ENCODE measurements at regions not wholly inside any gene's neighbourhood (a gene's known extent, or its start where the extent isn't known, plus 50 kb on each side); places are given as distances from the start of the nearest gene placed in this dataset.

GRCh38 chr2:204012072-204012653 lies 75.6 kb downstream of the ICOS start:
- no peak for DNase-seq

GRCh38 chr2:204015118-204015843 lies 78.7 kb downstream of the ICOS start:
- DNase-seq, result no peak

- no peak for DNase-seq
Observed at GRCh38 chr2:204018717-204019116, 82.2 kb downstream of the ICOS start.

GRCh38 chr2:204019572-204020501 lies 83.3 kb downstream of the ICOS start:
- no peak for DNase-seq

GRCh38 chr2:204021290-204022081 lies 84.9 kb downstream of the ICOS start:
- DNase-seq, result no peak

GRCh38 chr2:204022550-204022949 lies 86.0 kb downstream of the ICOS start:
- DNase-seq, result no peak

- no peak for DNase-seq
Observed at GRCh38 chr2:204023088-204023487, 86.5 kb downstream of the ICOS start.

GRCh38 chr2:204024503-204024902 lies 87.9 kb downstream of the ICOS start:
- peak; percentile 30 to 44 for DNase-seq

GRCh38 chr2:204024906-204025475 lies 88.4 kb downstream of the ICOS start:
- DNase-seq, result no peak

GRCh38 chr2:204026294-204026693 lies 89.7 kb downstream of the ICOS start:
- no peak for DNase-seq

GRCh38 chr2:204027091-204027490 lies 90.5 kb downstream of the ICOS start:
- DNase-seq, result no peak

- no peak for DNase-seq
Observed at GRCh38 chr2:204030322-204030721, 93.8 kb downstream of the ICOS start.

- DNase-seq, result no peak
Observed at GRCh38 chr2:204031056-204031455, 94.5 kb downstream of the ICOS start.

- DNase-seq, result no peak
Observed at GRCh38 chr2:204032301-204032700, 95.7 kb downstream of the ICOS start.

GRCh38 chr2:204033611-204034495 lies 97.3 kb downstream of the ICOS start:
- DNase-seq, result no peak

GRCh38 chr2:204036706-204037105 lies 100.1 kb downstream of the ICOS start:
- no peak for DNase-seq

GRCh38 chr2:204037286-204037685 lies 100.7 kb downstream of the ICOS start:
- DNase-seq, result no peak

GRCh38 chr2:204039298-204039838 lies 102.8 kb downstream of the ICOS start:
- no peak for DNase-seq

- DNase-seq, result no peak
Observed at GRCh38 chr2:204040016-204040415, 103.5 kb downstream of the ICOS start.

GRCh38 chr2:204042401-204042800 lies 105.8 kb downstream of the ICOS start:
- DNase-seq, result peak in 1 of 2 donors; percentile 16

GRCh38 chr2:204046145-204046544 lies 109.6 kb downstream of the ICOS start:
- no peak for DNase-seq

Measured in inflammatory macrophage (primary cell).